SK-N-SH (cell line): ENCODE measurements at regions not wholly inside any gene's neighbourhood (a gene's known extent, or its start where the extent isn't known, plus 50 kb on each side); places are given as distances from the start of the nearest gene placed in this dataset.

Experiments
- CTCF ChIA-PET: fragments of 300-600, 350-600 bp; formaldehyde crosslinking; extraction: SDS; loops from one replicate; lab custom pipeline; 2021; lab: Yijun Ruan, JAX
- POLR2A ChIA-PET: fragments of 350-600 bp; sonication (Branson Sonifier 250); formaldehyde crosslinking; extraction: SDS; loops from one replicate; lab custom pipeline; 2020; ENCODE audit warnings: antibody characterized with exemption, inconsistent platforms; lab: Yijun Ruan, JAX
- DNase-seq: peaks from one replicate; pipeline ENCODE4 v3.0.0; 2012
- H2AFZ ChIP-seq: fragments of 200-600 bp; sonication (generic); 2 replicates; pipeline ENCODE4 v1.8.1; 2016; ENCODE audit warnings: antibody characterized with exemption, mild to moderate bottlenecking, low read depth
- H3F3A ChIP-seq: fragments of 200-600 bp; sonication (generic); replicated peaks from 2 replicates; pipeline ENCODE3; 2016; ENCODE audit warnings: antibody characterized with exemption, mild to moderate bottlenecking; ENCODE audit not compliant: insufficient read depth
- H3K27ac ChIP-seq, 2 experiments: fragments of 200-500 bp in 1 of 2; fragments of 200-600 bp in 1 of 2; sonication (Bioruptor generic) in 1 of 2; sonication (generic), shearing (Covaris generic) in 1 of 2; 2 replicates each; pipeline versions ENCODE4 v1.5.1 to v1.6.1; 2014 to 2016; ENCODE audit warnings: low read depth in 2 of 2, inconsistent platforms in 1 of 2, low read length in 1 of 2, mild to moderate bottlenecking in 1 of 2, mixed read lengths in 1 of 2
- H3K27me3 ChIP-seq: fragments of 200-600 bp; sonication (generic), shearing (Covaris generic); 2 replicates; pipeline ENCODE4 v1.6.1; 2016; ENCODE audit warnings: mixed run types; ENCODE audit not compliant: insufficient read depth
- H3K36me3 ChIP-seq, 2 experiments: fragments of 200-500 bp in 1 of 2; fragments of 200-600 bp in 1 of 2; sonication (Bioruptor generic) in 1 of 2; sonication (generic) in 1 of 2; replicated peaks in 1 of 2; 2 replicates each; pipeline versions ENCODE3 to v1.5.1; 2014 to 2016; ENCODE audit warnings: low read length in 1 of 2, mild to moderate bottlenecking in 1 of 2; ENCODE audit not compliant: insufficient read depth in 2 of 2, control insufficient read depth in 1 of 2
- H3K4me1 ChIP-seq, 2 experiments: fragments of 200-500 bp in 1 of 2; fragments of 200-600 bp in 1 of 2; sonication (Bioruptor generic) in 1 of 2; sonication (generic), shearing (Covaris generic) in 1 of 2; 2 replicates each; pipeline versions ENCODE4 v1.5.1 to v1.6.1; 2014 to 2016; ENCODE audit warnings: low read depth in 1 of 2, low read length in 1 of 2, mixed run types in 1 of 2; ENCODE audit not compliant: insufficient read depth in 2 of 2, control insufficient read depth in 1 of 2
- H3K4me2 ChIP-seq: fragments of 200-600 bp; sonication (generic), shearing (Covaris generic); 2 replicates; pipeline ENCODE4 v1.6.1; 2017; ENCODE audit warnings: mixed run types
- H3K4me3 ChIP-seq, 2 experiments: fragments of 200-500 bp in 1 of 2; fragments of 200-600 bp in 1 of 2; sonication (Bioruptor generic) in 1 of 2; sonication (generic), shearing (Covaris generic) in 1 of 2; 2 replicates each; pipeline versions ENCODE4 v1.5.1 to v1.8.1; 2014 to 2016; ENCODE audit warnings: low read depth in 2 of 2, inconsistent platforms in 1 of 2, low read length in 1 of 2, mild to moderate bottlenecking in 1 of 2, mixed read lengths in 1 of 2, moderate library complexity in 1 of 2
- H3K79me2 ChIP-seq: fragments of 200-600 bp; sonication (generic); 2 replicates; pipeline ENCODE4 v1.8.1; 2017; ENCODE audit warnings: mild to moderate bottlenecking; ENCODE audit not compliant: insufficient read depth
- H3K9ac ChIP-seq: fragments of 200-600 bp; sonication (generic); 2 replicates; pipeline ENCODE4 v1.6.1; 2017; ENCODE audit warnings: mixed run types
- H3K9me2 ChIP-seq: fragments of 200-600 bp; sonication (generic); 2 replicates; pipeline ENCODE4 v1.6.1; 2017; ENCODE audit warnings: mixed run types
- H3K9me3 ChIP-seq: fragments of 200-600 bp; sonication (generic); 2 replicates; pipeline ENCODE4 v1.6.1; 2017; ENCODE audit warnings: mixed run types, mild to moderate bottlenecking, moderate library complexity
- H4K20me1 ChIP-seq: fragments of 200-600 bp; sonication (generic); 2 replicates; pipeline ENCODE4 v1.6.1; 2017; ENCODE audit warnings: mild to moderate bottlenecking, mixed run types; ENCODE audit not compliant: insufficient read depth
- CTCF ChIP-seq: fragments of 200-600 bp; sonication (generic); IDR thresholded peaks from 2 replicates; pipeline ENCODE4 v1.6.1; 2017; ENCODE audit warnings: antibody characterized with exemption, mild to moderate bottlenecking, moderate library complexity
- ELF1 ChIP-seq: IDR thresholded peaks from 2 replicates; pipeline ENCODE4 v1.4.0; 2012
- NFIC ChIP-seq: IDR thresholded peaks from 2 replicates; pipeline ENCODE4 v1.4.0; 2012; ENCODE audit warnings: borderline replicate concordance
- RCOR1 ChIP-seq: fragments of 150-350 bp; IDR thresholded peaks from 2 replicates; pipeline ENCODE4 v1.6.1; 2017; ENCODE audit warnings: antibody characterized with exemption, low read length
- SMC3 ChIP-seq: IDR thresholded peaks from 2 replicates; pipeline ENCODE4 v1.6.1; 2012; ENCODE audit warnings: low read depth, low read length, improper control_type of control experiment
- TCF12 ChIP-seq: IDR thresholded peaks from 2 replicates; pipeline ENCODE4 v1.4.0; 2012
- TEAD4 ChIP-seq: IDR thresholded peaks from 2 replicates; pipeline ENCODE4 v1.4.0; 2012; ENCODE audit warnings: mild to moderate bottlenecking, borderline replicate concordance; ENCODE audit not compliant: insufficient read depth
- YY1 ChIP-seq: IDR thresholded peaks from 2 replicates; pipeline ENCODE4 v1.4.0; 2012; ENCODE audit warnings: low read depth, mild to moderate bottlenecking
- WGBS: methylation state at CpG from one replicate; pipeline ENCODE4 v1.1.6; 2017; ENCODE audit warnings: low lambda C conversion rate; 5-methylcytosine and 5-hydroxymethylcytosine counted together
- TF ChIP-seq, protein P1 (sequence below): fragments of 150-350 bp; IDR thresholded peaks from 2 replicates; pipeline ENCODE4 v1.6.1; 2017; ENCODE audit warnings: antibody characterized with exemption, low read length, low read depth, borderline replicate concordance

- Histone ChIP-seq H3K27ac (no peak overlapping the region), H3K9me2 (no peaks in the 10 kb centered on the region), H3K27me3 (no peaks in the 10 kb centered on the region), H3F3A (peaks cover 11% of the 10 kb centered on the region), H4K20me1 (no peaks in the 10 kb centered on the region), H3K79me2 (no peaks in the 10 kb centered on the region), H3K9ac (no peak overlapping the region), H2AFZ (no peak overlapping the region), H3K4me3 (no peak overlapping the region), H3K4me2 (no peak overlapping the region), H3K4me1 (peaks cover 0 to 6% of the 10 kb centered on the region in 2 experiments; a peak in 2 of 4 replicates), H3K9me3 (no peaks in the 10 kb centered on the region), H3K36me3 (no peaks in the 10 kb centered on the region)
- POLR2A ChIA-PET = no interaction called here
- TF ChIP-seq ELF1 (no peak), TEAD4 (no peak), SMC3 (no peak), TCF12 (peak; percentile 17; the same call in 1 of the 2 replicates), YY1 (no peak), NFIC (no peak)
- CTCF ChIA-PET = no interaction called here
- no peak for DNase-seq
Observed at GRCh38 chr3:16119887-16120286, 54.6 kb upstream of the GALNT15 start.

- no peak for DNase-seq
- Histone ChIP-seq H2AFZ (no peak overlapping the region), H3F3A (peaks cover 15% of the 10 kb centered on the region), H3K27me3 (no peaks in the 10 kb centered on the region), H3K4me3 (no peak overlapping the region), H3K4me1 (peaks cover 0 to 6% of the 10 kb centered on the region in 2 experiments; a peak in 2 of 4 replicates), H3K9me3 (no peaks in the 10 kb centered on the region), H3K9me2 (no peaks in the 10 kb centered on the region), H3K9ac (no peak overlapping the region), H3K27ac (no peak overlapping the region), H3K4me2 (no peak overlapping the region), H3K79me2 (no peaks in the 10 kb centered on the region), H3K36me3 (no peaks in the 10 kb centered on the region), H4K20me1 (no peaks in the 10 kb centered on the region)
- ChIA-PET POLR2A (no interaction called here), CTCF (no interaction called here)
- TF ChIP-seq NFIC = no peak
- TF ChIP-seq RCOR1 = no peak
- 11% methylated on average over 1 of the region's 1 CpG for WGBS
Observed at GRCh38 chr3:16121391-16121790, 53.1 kb upstream of the GALNT15 start.

- Histone ChIP-seq H3K79me2 (no peaks in the 10 kb centered on the region), H3K9ac (no peak overlapping the region), H3K9me2 (no peaks in the 10 kb centered on the region), H2AFZ (no peak overlapping the region), H3K4me2 (no peak overlapping the region), H4K20me1 (no peaks in the 10 kb centered on the region), H3K27ac (no peak overlapping the region), H3K9me3 (no peaks in the 10 kb centered on the region), H3K27me3 (no peaks in the 10 kb centered on the region), H3F3A (peaks cover 10% of the 10 kb centered on the region), H3K4me3 (no peak overlapping the region), H3K36me3 (no peaks in the 10 kb centered on the region), H3K4me1 (peaks cover 0 to 6% of the 10 kb centered on the region in 2 experiments; a peak in 2 of 4 replicates)
- TF ChIP-seq CTCF = no peak
- TF ChIP-seq, protein P1, sequence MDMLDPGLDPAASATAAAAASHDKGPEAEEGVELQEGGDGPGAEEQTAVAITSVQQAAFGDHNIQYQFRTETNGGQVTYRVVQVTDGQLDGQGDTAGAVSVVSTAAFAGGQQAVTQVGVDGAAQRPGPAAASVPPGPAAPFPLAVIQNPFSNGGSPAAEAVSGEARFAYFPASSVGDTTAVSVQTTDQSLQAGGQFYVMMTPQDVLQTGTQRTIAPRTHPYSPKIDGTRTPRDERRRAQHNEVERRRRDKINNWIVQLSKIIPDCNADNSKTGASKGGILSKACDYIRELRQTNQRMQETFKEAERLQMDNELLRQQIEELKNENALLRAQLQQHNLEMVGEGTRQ = no peak
- CTCF ChIA-PET = no interaction called here
- no peak for DNase-seq
- POLR2A ChIA-PET = no interaction called here
- 94% methylated on average over 2 of the region's 2 CpGs for WGBS
Observed at GRCh38 chr3:16122155-16122554, 52.3 kb upstream of the GALNT15 start.
